ENCODE measurements at regions not wholly inside any gene's neighbourhood (a gene's known extent, or its start where the extent isn't known, plus 50 kb on each side); places are given as distances from the start of the nearest gene placed in this dataset.

- no peak for DNase-seq
Observed at GRCh38 chr9:1598270-1598669, 416.9 kb upstream of the SMARCA2 start.

GRCh38 chr9:1599961-1600360 lies 415.2 kb upstream of the SMARCA2 start:
- no peak for DNase-seq

- peak; percentile 71 for DNase-seq
Observed at GRCh38 chr9:1604942-1605560, 410.1 kb upstream of the SMARCA2 start.

- peak; percentile 86 for DNase-seq
Observed at GRCh38 chr9:1606253-1606652, 408.9 kb upstream of the SMARCA2 start.

GRCh38 chr9:1612886-1613285 lies 402.3 kb upstream of the SMARCA2 start:
- no peak for DNase-seq

- no peak for DNase-seq
Observed at GRCh38 chr9:1617419-1617818, 397.7 kb upstream of the SMARCA2 start.

GRCh38 chr9:1619915-1620710 lies 395.0 kb upstream of the SMARCA2 start:
- DNase-seq = peak; percentile 5

GRCh38 chr9:1637401-1637800 lies 377.7 kb upstream of the SMARCA2 start:
- DNase-seq = no peak

- DNase-seq = no peak
Observed at GRCh38 chr9:1639166-1639565, 376.0 kb upstream of the SMARCA2 start.

GRCh38 chr9:1647776-1648175 lies 367.4 kb upstream of the SMARCA2 start:
- DNase-seq = no peak

GRCh38 chr9:1653282-1653681 lies 361.9 kb upstream of the SMARCA2 start:
- no peak for DNase-seq

- DNase-seq = no peak
Observed at GRCh38 chr9:1658661-1659362, 356.3 kb upstream of the SMARCA2 start.

- no peak for DNase-seq
Observed at GRCh38 chr9:1659363-1659690, 355.8 kb upstream of the SMARCA2 start.

GRCh38 chr9:1668441-1668840 lies 346.7 kb upstream of the SMARCA2 start:
- DNase-seq = no peak

- no peak for DNase-seq
Observed at GRCh38 chr9:1673300-1673699, 341.8 kb upstream of the SMARCA2 start.

GRCh38 chr9:1676771-1677170 lies 338.4 kb upstream of the SMARCA2 start:
- DNase-seq = no peak

- DNase-seq = no peak
Observed at GRCh38 chr9:1683951-1684350, 331.2 kb upstream of the SMARCA2 start.

- no peak for DNase-seq
Observed at GRCh38 chr9:1698991-1699390, 316.2 kb upstream of the SMARCA2 start.

- DNase-seq = no peak
Observed at GRCh38 chr9:1701113-1701512, 314.0 kb upstream of the SMARCA2 start.

- no peak for DNase-seq
Observed at GRCh38 chr9:1702701-1703100, 312.4 kb upstream of the SMARCA2 start.

GRCh38 chr9:1707291-1707690 lies 307.9 kb upstream of the SMARCA2 start:
- no peak for DNase-seq

- no peak for DNase-seq
Observed at GRCh38 chr9:1708219-1708618, 306.9 kb upstream of the SMARCA2 start.

GRCh38 chr9:1709347-1709746 lies 305.8 kb upstream of the SMARCA2 start:
- no peak for DNase-seq

GRCh38 chr9:1712861-1713450 lies 302.2 kb upstream of the SMARCA2 start:
- DNase-seq = no peak

All from MV-4-11 (cell line).